Psoas muscle (tissue), 7 donors: ENCODE measurements at regions not wholly inside any gene's neighbourhood (a gene's known extent, or its start where the extent isn't known, plus 50 kb on each side); places are given as distances from the start of the nearest gene placed in this dataset.
"Not testable (repeated sequence)": the region's sequence is repeated elsewhere in the genome, so short reads cannot be mapped to it uniquely, and the experiment has no call there.

Source experiments
- ATAC-seq, 4 donors: fragments of 200-7000 bp; cut with Tn5 transposase; one replicate each; pipeline ENCODE4 v1.9.1; 2020; ENCODE audit warnings: moderate library complexity in 3 of 4, mild to moderate bottlenecking in 2 of 4
- DNase-seq, 2 donors: peaks; one replicate each; pipeline ENCODE4 v3.0.0-alpha.2; 2020
- H3K27ac ChIP-seq: fragments of 200-600 bp; one replicate; pipeline ENCODE4 v1.8.0; 2022
- H3K27me3 ChIP-seq, 3 donors: fragments of 200-600 bp in 1 of 3; one replicate each; pipeline versions ENCODE4 v1.6.1 to v1.8.0; 2013 to 2022; ENCODE audit warnings: low read length in 2 of 3, mild to moderate bottlenecking in 2 of 3, moderate library complexity in 1 of 3; ENCODE audit not compliant: insufficient read depth in 3 of 3
- H3K36me3 ChIP-seq, 2 donors: fragments of 200-600 bp in 1 of 2; one replicate each; pipeline versions ENCODE4 v1.6.1 to v1.8.0; 2013 to 2022; ENCODE audit warnings: low read depth in 1 of 2, mild to moderate bottlenecking in 1 of 2, moderate library complexity in 1 of 2; ENCODE audit not compliant: insufficient read depth in 1 of 2
- H3K4me1 ChIP-seq: fragments of 200-600 bp; one replicate; pipeline ENCODE4 v1.8.0; 2022
- H3K4me3 ChIP-seq: fragments of 200-600 bp; one replicate; pipeline ENCODE4 v1.8.0; 2022; ENCODE audit warnings: mild to moderate bottlenecking
- H3K9me3 ChIP-seq: fragments of 200-600 bp; one replicate; pipeline ENCODE4 v1.8.0; 2022
- WGBS, 3 donors: extraction: QIAGEN DNeasy Blood & Tissue Kit; methylation state at CpG; one replicate each; pipeline versions ENCODE4 v1.1.6 to v1.1.7; 2013; 5-methylcytosine and 5-hydroxymethylcytosine counted together
- intact Hi-C, 2 donors: fragments of 100-400 bp; cut with DNase I; formaldehyde crosslinking; loops; one replicate each; pipeline versions ENCODE4 v1.11.0 to v1.14.2; 2022
- TF ChIP-seq, protein P1 (sequence below): fragments of 200-600 bp; IDR thresholded peaks from one replicate; pipeline ENCODE4 v1.8.0; 2022; ENCODE audit warnings: antibody characterized with exemption
- donor health status: healthy with polysubstance abuse.
- donor health status: DM: no; HTN: no; CAD: no; lungs with moderate emphysema.
- donor health status: Bipolar disorder and iron deficiency.
- donor health status: healthy.
- donor health status: DM: yes; HTN: yes; CAD: no.
- donor health status: DM: no; HTN: no; CAD: no.
- donor health status: DM: yes; HTN: yes; CAD: no.

DNA sequence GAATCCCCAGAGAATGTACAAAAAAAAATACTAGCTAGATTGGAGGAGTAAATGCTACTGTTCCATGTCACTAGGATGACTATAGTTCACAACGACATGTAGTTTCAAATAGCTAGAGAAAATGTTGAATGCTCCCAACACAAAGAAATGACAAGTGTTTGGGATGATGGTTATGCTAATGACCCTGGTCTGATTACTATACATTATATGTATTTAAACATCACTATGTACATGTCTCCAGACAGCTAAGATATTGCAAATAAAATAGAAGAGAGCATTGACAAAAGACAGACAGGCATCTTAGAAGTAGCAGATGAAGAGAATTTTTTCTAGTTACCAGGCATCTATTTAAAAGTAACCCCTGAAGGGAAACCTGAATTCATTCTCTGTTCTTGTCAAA, 281.6 kb upstream of the SLC16A7 start:
- Histone ChIP-seq H3K27me3 (no peaks in the 10 kb centered on the region), H3K36me3 (no peaks in the 10 kb centered on the region), H3K4me3 (no peak overlapping the region), H3K4me1 (no peaks in the 10 kb centered on the region), H3K27ac (no peak overlapping the region), H3K9me3 (peaks cover 7% of the 10 kb centered on the region)
- TF ChIP-seq, protein P1, sequence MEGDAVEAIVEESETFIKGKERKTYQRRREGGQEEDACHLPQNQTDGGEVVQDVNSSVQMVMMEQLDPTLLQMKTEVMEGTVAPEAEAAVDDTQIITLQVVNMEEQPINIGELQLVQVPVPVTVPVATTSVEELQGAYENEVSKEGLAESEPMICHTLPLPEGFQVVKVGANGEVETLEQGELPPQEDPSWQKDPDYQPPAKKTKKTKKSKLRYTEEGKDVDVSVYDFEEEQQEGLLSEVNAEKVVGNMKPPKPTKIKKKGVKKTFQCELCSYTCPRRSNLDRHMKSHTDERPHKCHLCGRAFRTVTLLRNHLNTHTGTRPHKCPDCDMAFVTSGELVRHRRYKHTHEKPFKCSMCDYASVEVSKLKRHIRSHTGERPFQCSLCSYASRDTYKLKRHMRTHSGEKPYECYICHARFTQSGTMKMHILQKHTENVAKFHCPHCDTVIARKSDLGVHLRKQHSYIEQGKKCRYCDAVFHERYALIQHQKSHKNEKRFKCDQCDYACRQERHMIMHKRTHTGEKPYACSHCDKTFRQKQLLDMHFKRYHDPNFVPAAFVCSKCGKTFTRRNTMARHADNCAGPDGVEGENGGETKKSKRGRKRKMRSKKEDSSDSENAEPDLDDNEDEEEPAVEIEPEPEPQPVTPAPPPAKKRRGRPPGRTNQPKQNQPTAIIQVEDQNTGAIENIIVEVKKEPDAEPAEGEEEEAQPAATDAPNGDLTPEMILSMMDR, result no peak
- no peak for ATAC-seq
- DNase-seq, result no peak
- 76 to 91% (median 77%) methylated on average over 1 of the region's 1 CpG for WGBS, 3 donors
- intact Hi-C loops, result no loop called here

GRCh38 chr12:59304077-59304721, 291.6 kb upstream of the SLC16A7 start:
- H3K36me3 ChIP-seq, result no peaks in the 10 kb centered on the region
- 58 to 63% (median 62%) methylated on average over 5 of the region's 5 CpGs for WGBS, 3 donors
- DNase-seq (no peak), ATAC-seq (no peak)
- H3K27ac ChIP-seq, result no peak overlapping the region
- intact Hi-C loops, result no loop called here
- no peaks in the 10 kb centered on the region for H3K27me3 ChIP-seq
- H3K4me1 ChIP-seq, result no peaks in the 10 kb centered on the region
- H3K9me3 ChIP-seq, result no peaks in the 10 kb centered on the region
- TF ChIP-seq, protein P1, result no peak
- no peak overlapping the region for H3K4me3 ChIP-seq

- no peak overlapping the region for H3K4me3 ChIP-seq
- intact Hi-C loops, result no loop called here
These were observed 297.5 kb upstream of the SLC16A7 start for GRCh38 chr12:59298296-59298695.

GRCh38 chr12:59294221-59294620, 301.6 kb upstream of the SLC16A7 start:
- no peaks in the 10 kb centered on the region for H3K36me3 ChIP-seq
- TF ChIP-seq, protein P1, result no peak
- 63 to 75% (median 64%) methylated on average over 5 of the region's 5 CpGs for WGBS, 3 donors

More at GRCh38 chr12:59298296-59298695, 297.5 kb upstream of the SLC16A7 start:
- no peak for DNase-seq
- Histone ChIP-seq H3K27me3 (no peaks in the 10 kb centered on the region), H3K36me3 (no peaks in the 10 kb centered on the region), H3K27ac (no peak overlapping the region), H3K9me3 (no peaks in the 10 kb centered on the region), H3K4me1 (no peaks in the 10 kb centered on the region)
- TF ChIP-seq, protein P1, result no peak
- no peak for ATAC-seq
- 51 to 52% (median 51%) methylated on average over 4 of the region's 4 CpGs for WGBS, 3 donors

GRCh38 chr12:59282999-59283398, 312.8 kb upstream of the SLC16A7 start:
- Histone ChIP-seq H3K27ac (no peak overlapping the region), H3K9me3 (no peaks in the 10 kb centered on the region), H3K27me3 (no peaks in the 10 kb centered on the region), H3K36me3 (no peaks in the 10 kb centered on the region), H3K4me1 (no peaks in the 10 kb centered on the region), H3K4me3 (no peak overlapping the region)
- WGBS, 3 donors, result 75 to 88% (median 79%) methylated on average over 2 of the region's 2 CpGs
- DNase-seq, result no peak
- TF ChIP-seq, protein P1, result no peak
- intact Hi-C loops, result no loop called here
- ATAC-seq, result no peak

More at GRCh38 chr12:59294221-59294620, 301.6 kb upstream of the SLC16A7 start:
- ATAC-seq (no peak), DNase-seq (no peak)
- no peaks in the 10 kb centered on the region for H3K27me3 ChIP-seq
- no peak overlapping the region for H3K27ac ChIP-seq
- intact Hi-C loops, result no loop called here
- H3K4me1 ChIP-seq, result no peaks in the 10 kb centered on the region
- H3K9me3 ChIP-seq, result no peaks in the 10 kb centered on the region
- no peak overlapping the region for H3K4me3 ChIP-seq

DNA sequence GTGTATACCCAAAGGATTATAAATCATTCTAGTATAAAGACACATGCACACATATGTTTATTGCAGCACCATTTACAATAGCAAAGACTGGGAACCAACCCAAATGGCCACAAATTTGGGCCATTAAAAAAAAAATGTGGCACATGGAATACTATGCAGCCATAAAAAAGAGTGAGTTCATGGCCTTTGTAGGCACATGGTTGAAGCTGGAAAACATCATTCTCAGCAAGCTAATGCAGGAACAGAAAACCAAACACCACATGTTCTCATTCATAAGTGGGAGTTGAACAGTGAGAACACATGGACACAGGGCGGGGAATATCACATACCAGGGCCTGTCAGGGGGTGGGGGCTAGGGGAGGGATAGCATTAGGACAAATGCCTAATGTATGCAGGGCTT, 322.3 kb upstream of the SLC16A7 start:
- H3K4me3 ChIP-seq, H3K36me3 ChIP-seq, H3K9me3 ChIP-seq, H3K27ac ChIP-seq, DNase-seq, H3K4me1 ChIP-seq, intact Hi-C loops, H3K27me3 ChIP-seq, ATAC-seq: not testable (repeated sequence)
- 76 to 84% (median 81%) methylated on average over 1 of the region's 1 CpG for WGBS, 3 donors
